ENCODE measurements at regions not wholly inside any gene's neighbourhood (a gene's known extent, or its start where the extent isn't known, plus 50 kb on each side); places are given as distances from the start of the nearest gene placed in this dataset.

GRCh38 chr5:173730632-173731298 is 114.3 kb upstream of the BOD1 start:
- no peaks in the 10 kb centered on the region for H3K9me3 ChIP-seq
- DNase-seq (peak in 1 of 2 donors; percentile 72), ATAC-seq (ENCODE audit: low FRiP score in 2 of 2) (no peak)
- no peaks in the 10 kb centered on the region for H3K27me3 ChIP-seq
- H3K27ac ChIP-seq = peak overlapping the region in 1 of 4 donors; percentile 70
- no peak overlapping the region for H3K4me3 ChIP-seq
- H3K4me1 ChIP-seq = peaks cover 0 to 12% (median 5%) of the 10 kb centered on the region in 4 donors
- TF ChIP-seq EP300 (IDR thresholded peaks at IDR 0.05) (no peak), POLR2AphosphoS5 (IDR thresholded peaks at IDR 0.05) (no peak)
- no peaks in the 10 kb centered on the region for H3K36me3 ChIP-seq
- 92 to 96% methylated on average over 14 of the region's 14 CpGs for WGBS, 2 donors

DNA sequence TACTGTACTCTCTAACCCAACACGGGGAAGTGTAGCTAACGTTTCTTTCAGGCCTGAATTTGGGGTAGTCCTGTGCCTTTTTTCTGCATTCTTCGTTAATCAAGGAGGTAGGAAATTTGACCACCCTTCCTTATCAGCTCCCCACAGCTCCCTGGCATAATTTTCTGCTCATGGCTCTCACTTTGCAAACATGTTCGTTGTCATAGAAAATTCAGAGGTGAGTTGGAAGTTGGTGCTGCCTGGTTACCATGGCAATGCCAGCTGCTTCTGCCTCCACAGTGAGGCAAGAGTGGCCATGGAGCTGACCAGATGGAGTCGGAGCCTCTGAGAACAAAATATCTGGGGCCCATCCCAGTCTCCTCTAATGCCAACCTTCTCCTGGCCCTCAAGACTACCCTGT is 116.6 kb upstream of the BOD1 start:
- Histone ChIP-seq H3K36me3 (no peaks in the 10 kb centered on the region), H3K4me1 (peaks cover 0 to 11% (median 3%) of the 10 kb centered on the region in 4 donors), H3K27ac (no peak overlapping the region), H3K27me3 (no peaks in the 10 kb centered on the region), H3K4me3 (no peak overlapping the region), H3K9me3 (no peaks in the 10 kb centered on the region)
- ATAC-seq (ENCODE audit: low FRiP score in 2 of 2) (no peak), DNase-seq (no peak)
- 72% methylated on average over 5 of the region's 5 CpGs for WGBS, 2 donors
- no peak for TF ChIP-seq POLR2A (IDR thresholded peaks at IDR 0.05)
- TF ChIP-seq POLR2AphosphoS5 (IDR thresholded peaks at IDR 0.05) = no peak
- no peak for TF ChIP-seq EP300 (IDR thresholded peaks at IDR 0.05)
- no peak for TF ChIP-seq CTCF (IDR thresholded peaks at IDR 0.05)

DNA sequence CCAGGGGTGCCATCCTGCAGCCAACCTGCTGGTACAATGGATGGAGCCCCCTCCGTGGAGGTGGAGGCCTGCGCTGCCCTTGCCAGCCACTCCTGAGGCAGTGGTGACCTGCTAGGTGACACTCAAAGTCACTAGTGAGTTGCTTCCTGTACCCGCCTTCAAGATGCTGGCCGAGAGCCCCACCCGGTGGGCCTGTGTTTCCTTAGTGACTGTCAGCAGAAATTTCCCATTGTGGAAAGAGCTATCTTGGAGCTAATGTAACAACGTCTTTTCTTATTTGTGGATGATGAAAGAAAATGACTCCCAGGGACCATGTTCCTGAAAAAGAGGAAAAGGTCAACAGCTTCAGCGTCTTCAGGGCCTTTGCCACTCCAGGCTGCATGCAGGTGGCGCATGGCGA is 117.0 kb upstream of the BOD1 start:
- DNase-seq (peak in 1 of 2 donors; percentile 55), ATAC-seq (ENCODE audit: low FRiP score in 2 of 2) (no peak)
- Histone ChIP-seq H3K36me3 (no peaks in the 10 kb centered on the region), H3K27ac (no peak overlapping the region), H3K4me3 (no peak overlapping the region), H3K27me3 (no peaks in the 10 kb centered on the region), H3K9me3 (no peaks in the 10 kb centered on the region), H3K4me1 (peaks cover 0 to 7% (median 2%) of the 10 kb centered on the region in 4 donors)
- TF ChIP-seq POLR2A (IDR thresholded peaks at IDR 0.05) (no peak), EP300 (IDR thresholded peaks at IDR 0.05) (no peak)
- WGBS, 2 donors = 64 to 80% methylated on average over 7 to 9 of the region's 9 CpGs

GRCh38 chr5:173733831-173734501 is 117.5 kb upstream of the BOD1 start:
- H3K27me3 ChIP-seq = no peaks in the 10 kb centered on the region
- no peaks in the 10 kb centered on the region for H3K9me3 ChIP-seq
- ATAC-seq (ENCODE audit: low FRiP score in 2 of 2) (no peak), DNase-seq (peak in 1 of 2 donors; percentile 77)
- H3K36me3 ChIP-seq = no peaks in the 10 kb centered on the region
- TF ChIP-seq POLR2AphosphoS5 (IDR thresholded peaks at IDR 0.05) (no peak), EP300 (IDR thresholded peaks at IDR 0.05) (no peak), POLR2A (IDR thresholded peaks at IDR 0.05) (no peak), CTCF (IDR thresholded peaks at IDR 0.05) (no peak)
- peaks cover 0 to 3% (median under 1%) of the 10 kb centered on the region in 4 donors for H3K4me1 ChIP-seq
- H3K27ac ChIP-seq = no peak overlapping the region
- H3K4me3 ChIP-seq = no peak overlapping the region
- WGBS, 2 donors = 72 to 86% methylated on average over 13 to 18 of the region's 18 CpGs

GRCh38 chr5:173734716-173735115 is 118.3 kb upstream of the BOD1 start:
- Histone ChIP-seq H3K27me3 (no peaks in the 10 kb centered on the region), H3K27ac (no peak overlapping the region), H3K4me3 (no peak overlapping the region), H3K4me1 (no peaks in the 10 kb centered on the region), H3K36me3 (no peaks in the 10 kb centered on the region), H3K9me3 (no peaks in the 10 kb centered on the region)
- TF ChIP-seq POLR2AphosphoS5 (IDR thresholded peaks at IDR 0.05) (no peak), EP300 (IDR thresholded peaks at IDR 0.05) (no peak), CTCF (IDR thresholded peaks at IDR 0.05) (no peak), POLR2A (IDR thresholded peaks at IDR 0.05) (no peak)
- DNase-seq = no peak
- 71 to 81% methylated on average over 10 of the region's 10 CpGs for WGBS, 2 donors
- ATAC-seq (ENCODE audit: low FRiP score in 2 of 2) = no peak

Data from upper lobe of left lung (tissue), 6 donors.